Adrenal gland (tissue), 9 donors: ENCODE measurements at regions not wholly inside any gene's neighbourhood (a gene's known extent, or its start where the extent isn't known, plus 50 kb on each side); places are given as distances from the start of the nearest gene placed in this dataset.
A peak's percentile ranks its signal among the peaks of the same experiment; 100 is the strongest.

ENCODE experiments used
- DNase-seq, 7 donors: peaks; one replicate each; pipeline ENCODE4 v3.0.0-alpha.2; 2019 to 2020
- H3K27ac ChIP-seq, 5 donors: fragments of 200-600 bp; sonication (generic) in 4 of 5; 1 replicate in 3 of 5; 2 replicates in 2 of 5; pipeline versions ENCODE4 v1.5.1 to v1.8.0; 2016 to 2020; ENCODE audit warnings: mild to moderate bottlenecking in 1 of 5
- H3K27me3 ChIP-seq: fragments of 200-600 bp; 2 replicates; pipeline ENCODE4 v1.8.0; 2021
- H3K36me3 ChIP-seq, 2 donors: fragments of 200-600 bp; replicated peaks in 1 of 2; 1 replicate in 1 of 2; 2 replicates in 1 of 2; pipeline versions ENCODE4 v1.5.1 to v1.8.0; 2018 to 2022
- H3K4me1 ChIP-seq, 2 donors: fragments of 200-600 bp; replicated peaks in 1 of 2; 1 replicate in 1 of 2; 2 replicates in 1 of 2; pipeline versions ENCODE4 v1.5.1 to v1.8.0; 2018 to 2021
- H3K4me3 ChIP-seq, 4 donors: fragments of 200-600 bp; sonication (generic) in 3 of 4; one replicate each; pipeline ENCODE4 v1.5.1; 2016 to 2018
- H3K9me3 ChIP-seq, 3 donors: fragments of 200-600 bp; sonication (generic) in 1 of 3; replicated peaks in 1 of 3; 1 replicate in 2 of 3; 2 replicates in 1 of 3; pipeline versions ENCODE4 v1.5.1 to v1.8.0; 2016 to 2021
- CTCF ChIP-seq, 6 experiments: fragments of 450-650 bp in 4 of 6; fragments of 200-600 bp in 2 of 6; sonication (generic) in 1 of 6; IDR thresholded peaks; 1 replicate in 5 of 6; 2 replicates in 1 of 6; pipeline versions ENCODE4 v1.5.1 to v1.8.0; 2016 to 2021; ENCODE audit warnings: antibody characterized with exemption in 6 of 6, mild to moderate bottlenecking in 2 of 6, moderate library complexity in 1 of 6
- POLR2A ChIP-seq, 2 donors: fragments of 450-650 bp; IDR thresholded peaks; one replicate each; pipeline ENCODE4 v1.6.1; 2017; ENCODE audit warnings: antibody characterized with exemption in 2 of 2, mild to moderate bottlenecking in 2 of 2, moderate library complexity in 1 of 2
- WGBS, 4 donors: extraction: QIAGEN DNeasy Blood & Tissue Kit in 2 of 4; methylation state at CpG; one replicate each; pipeline versions ENCODE4 v1.1.5 to v1.1.7; 2013 to 2017; 5-methylcytosine and 5-hydroxymethylcytosine counted together
- intact Hi-C, 2 donors: fragments of 100-400 bp; cut with DNase I; formaldehyde crosslinking; loops; one replicate each; pipeline versions ENCODE4 v1.14.1 to v1.15.0; 2022 to 2023
- donor health status: healthy with polysubstance abuse.
- donor health status: Bipolar disorder and iron deficiency.
- donor health status: DM: yes; HTN: yes; CAD: no.
- donor health status: DM: no; HTN: no; CAD: no.
- donor health status: DM: no; HTN: no; CAD: no.

GRCh38 chr4:92163348-92163747 is 140.4 kb upstream of the GRID2 start:
- H3K4me3 ChIP-seq: no peak overlapping the region
- H3K27me3 ChIP-seq: no peaks in the 10 kb centered on the region
- intact Hi-C loops: no loop called here
- 62 to 75% (median 72%) methylated on average over 2 of the region's 2 CpGs for WGBS, 4 donors
- no peaks in the 10 kb centered on the region for H3K9me3 ChIP-seq
- DNase-seq: no peak
- TF ChIP-seq POLR2A (IDR thresholded peaks at IDR 0.05): no peak
- TF ChIP-seq CTCF (IDR thresholded peaks at IDR 0.05): peak in 4 of 6 experiments; percentile 7 to 26 (median 19)
- H3K36me3 ChIP-seq: no peaks in the 10 kb centered on the region
- no peaks in the 10 kb centered on the region for H3K4me1 ChIP-seq
- no peak overlapping the region for H3K27ac ChIP-seq

- Histone ChIP-seq H3K9me3 (no peaks in the 10 kb centered on the region), H3K27ac (no peak overlapping the region), H3K4me3 (no peak overlapping the region), H3K36me3 (no peaks in the 10 kb centered on the region), H3K27me3 (no peaks in the 10 kb centered on the region), H3K4me1 (no peaks in the 10 kb centered on the region)
- intact Hi-C loops: no loop called here
- DNase-seq: no peak
- TF ChIP-seq CTCF (IDR thresholded peaks at IDR 0.05) (no peak), POLR2A (IDR thresholded peaks at IDR 0.05) (no peak)
- 55 to 72% (median 62%) methylated on average over 2 of the region's 2 CpGs for WGBS, 4 donors
Observed at GRCh38 chr4:92170340-92170739, 133.4 kb upstream of the GRID2 start.

- Histone ChIP-seq H3K9me3 (no peaks in the 10 kb centered on the region), H3K36me3 (no peaks in the 10 kb centered on the region), H3K27me3 (no peaks in the 10 kb centered on the region), H3K27ac (no peak overlapping the region), H3K4me1 (no peaks in the 10 kb centered on the region), H3K4me3 (no peak overlapping the region)
- intact Hi-C loops: no loop called here
- WGBS, 4 donors: 91 to 96% (median 93%) methylated on average over 1 of the region's 1 CpG
- no peak for DNase-seq
- no peak for TF ChIP-seq POLR2A (IDR thresholded peaks at IDR 0.05)
- no peak for TF ChIP-seq CTCF (IDR thresholded peaks at IDR 0.05)
Observed at GRCh38 chr4:92172203-92172602, 131.6 kb upstream of the GRID2 start.

GRCh38 chr4:92175250-92175649 is 128.5 kb upstream of the GRID2 start:
- intact Hi-C loops: no loop called here
- Histone ChIP-seq H3K27me3 (no peaks in the 10 kb centered on the region), H3K4me3 (no peak overlapping the region), H3K9me3 (no peaks in the 10 kb centered on the region), H3K36me3 (no peaks in the 10 kb centered on the region), H3K4me1 (no peaks in the 10 kb centered on the region), H3K27ac (no peak overlapping the region)
- WGBS, 4 donors: 33 to 82% (median 51%) methylated on average over 1 of the region's 1 CpG
- no peak for TF ChIP-seq CTCF (IDR thresholded peaks at IDR 0.05)
- no peak for TF ChIP-seq POLR2A (IDR thresholded peaks at IDR 0.05)
- DNase-seq: no peak
